GM18502 (cell line): ENCODE measurements at regions not wholly inside any gene's neighbourhood (a gene's known extent, or its start where the extent isn't known, plus 50 kb on each side); places are given as distances from the start of the nearest gene placed in this dataset.

Experiments used
- ATAC-seq: cut with Tn5 transposase; IDR thresholded peaks from one replicate; pipeline ENCODE4 v1.9.1; 2021; ENCODE audit warnings: mild to moderate bottlenecking; ENCODE audit not compliant: unreplicated experiment, poor library complexity

DNA sequence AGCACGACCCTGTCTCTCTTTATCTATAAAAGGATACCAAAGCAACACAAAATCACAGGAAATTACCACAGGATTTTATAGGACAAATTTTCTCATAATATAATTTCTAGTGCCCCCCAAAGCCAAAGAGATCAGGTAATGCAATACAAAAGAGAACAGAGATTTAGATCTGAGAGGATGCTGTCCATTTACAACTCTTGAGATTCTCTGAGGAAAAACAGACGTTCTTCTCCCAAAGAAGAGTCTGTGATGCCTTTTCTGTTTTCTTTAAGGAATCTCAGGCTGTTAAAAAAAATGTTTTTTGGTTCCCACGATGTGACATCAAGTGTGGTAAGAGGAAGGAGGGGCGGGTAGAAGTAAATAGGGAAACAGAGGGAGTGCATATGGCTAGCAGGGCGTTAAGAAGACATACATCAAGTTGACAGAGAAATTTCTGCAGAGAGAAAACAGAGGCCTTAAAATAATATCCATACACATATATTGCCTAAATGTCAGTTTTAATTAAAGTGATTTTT lies 274.7 kb downstream of the YTHDC2 start:
- ATAC-seq, result no peak

DNA sequence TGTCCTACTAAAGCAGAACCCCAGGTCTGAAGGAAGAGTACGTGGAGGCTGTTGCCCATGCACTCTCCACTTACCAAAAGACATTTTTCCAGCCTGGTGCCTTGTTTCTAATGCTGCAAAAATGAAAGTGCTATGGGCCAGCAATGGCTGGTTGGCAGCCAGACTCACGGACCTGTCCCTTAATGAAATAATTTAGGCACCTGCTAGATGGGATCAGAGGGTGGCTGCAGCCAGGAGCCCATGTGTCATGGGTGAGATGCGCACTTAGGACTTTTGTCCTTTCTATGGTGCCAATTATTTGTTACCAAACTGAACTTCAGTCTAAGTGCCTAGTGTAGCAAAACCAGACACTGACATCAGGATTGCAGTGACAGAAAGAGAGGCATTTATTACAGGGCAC lies 276.3 kb downstream of the YTHDC2 start:
- ATAC-seq, result no peak

- no peak for ATAC-seq
Measured at GRCh38 chr5:113792806-113793205, 279.3 kb downstream of the YTHDC2 start.

DNA sequence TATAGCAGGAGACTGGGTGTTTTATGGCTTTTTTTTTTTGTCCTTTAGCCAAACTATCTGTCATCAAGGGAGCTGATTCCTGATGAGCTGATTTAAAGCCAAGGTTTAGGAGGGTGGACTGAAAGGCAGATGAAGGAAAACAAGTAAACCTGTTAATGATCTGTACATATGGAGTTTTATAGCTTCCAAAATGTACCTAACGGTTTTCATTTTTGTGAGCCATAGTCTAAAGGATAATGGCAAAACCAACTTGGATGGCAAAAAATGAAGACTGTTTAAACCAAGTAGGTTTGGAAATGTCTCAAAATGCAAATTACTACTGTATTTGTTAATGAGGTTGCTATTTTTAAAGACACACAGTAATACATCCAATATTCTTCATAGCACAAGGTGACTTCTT lies 281.5 kb downstream of the YTHDC2 start:
- no peak for ATAC-seq

DNA sequence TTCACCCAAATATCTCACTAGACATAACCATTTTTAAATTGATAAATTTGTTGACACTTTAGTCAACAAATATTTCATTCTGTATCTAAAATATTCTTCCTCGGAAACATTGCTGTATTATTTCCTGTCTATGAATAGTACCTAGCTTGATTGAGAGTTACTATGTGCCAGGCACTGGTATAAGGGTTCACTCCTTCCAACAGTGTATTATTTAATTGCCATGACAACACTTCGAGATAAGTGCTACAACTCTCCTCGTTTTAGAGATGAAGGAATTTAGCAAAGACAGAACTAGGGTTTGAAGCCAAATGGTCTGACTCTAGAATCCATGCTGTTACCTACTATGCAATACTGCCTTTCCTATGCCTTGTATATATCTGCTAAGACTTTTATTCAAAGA lies 287.2 kb downstream of the YTHDC2 start:
- ATAC-seq, result no peak

GRCh38 chr5:113804264-113804663 lies 290.8 kb downstream of the YTHDC2 start:
- no peak for ATAC-seq

- ATAC-seq, result no peak
Measured at GRCh38 chr5:113804943-113805342, 291.4 kb downstream of the YTHDC2 start.

DNA sequence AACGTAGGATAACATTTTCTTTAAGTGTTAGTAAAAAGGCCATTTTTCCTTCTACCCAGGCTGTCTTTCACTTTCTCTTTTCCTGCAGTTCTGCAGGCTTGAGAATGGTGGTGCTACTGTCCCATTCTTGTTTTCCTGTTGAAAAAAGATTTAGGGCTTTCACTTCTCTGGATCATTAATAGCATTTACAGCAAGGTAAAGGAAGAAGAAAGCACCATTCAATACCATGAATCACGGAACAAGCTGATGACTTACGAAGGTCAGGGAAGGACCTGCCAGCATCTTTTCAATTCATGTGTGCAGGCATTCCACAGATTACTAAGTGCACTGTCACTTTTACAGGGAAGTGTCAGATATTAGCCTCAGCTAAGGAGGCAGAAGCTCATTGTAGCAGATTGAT lies 292.8 kb downstream of the YTHDC2 start:
- ATAC-seq, result no peak

- no peak for ATAC-seq
Measured at GRCh38 chr5:113806904-113807303, 293.4 kb downstream of the YTHDC2 start.

- no peak for ATAC-seq
Measured at GRCh38 chr5:113807427-113807991, 294.0 kb downstream of the YTHDC2 start.

- no peak for ATAC-seq
Measured at GRCh38 chr5:113808956-113809355, 295.5 kb downstream of the YTHDC2 start.

- no peak for ATAC-seq
Measured at GRCh38 chr5:113809626-113810025, 296.1 kb downstream of the YTHDC2 start.

DNA sequence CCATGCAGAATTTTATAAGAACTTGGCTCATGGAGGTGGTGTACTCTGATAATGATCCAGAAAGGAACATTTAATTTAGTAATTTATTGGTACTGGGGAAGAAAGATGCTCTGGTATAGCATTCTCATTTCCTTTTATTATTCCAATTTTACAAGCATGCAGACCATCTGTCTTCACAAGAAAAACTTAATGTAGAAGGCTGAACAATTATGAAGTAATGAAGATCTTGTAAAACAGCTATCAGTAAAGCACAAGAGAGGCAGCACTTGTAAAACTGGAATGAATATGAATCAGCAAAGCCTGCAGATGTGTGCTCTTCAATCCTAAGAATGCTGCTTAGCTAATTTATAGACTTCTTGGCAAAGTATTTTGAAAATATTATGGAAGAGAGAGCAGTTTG lies 300.0 kb downstream of the YTHDC2 start:
- ATAC-seq, result no peak

- ATAC-seq, result no peak
Measured at GRCh38 chr5:113817683-113818082, 304.2 kb downstream of the YTHDC2 start.

- ATAC-seq, result no peak
Measured at GRCh38 chr5:113823696-113824095, 310.2 kb downstream of the YTHDC2 start.

GRCh38 chr5:113824307-113824706 lies 310.8 kb downstream of the YTHDC2 start:
- ATAC-seq, result no peak

DNA sequence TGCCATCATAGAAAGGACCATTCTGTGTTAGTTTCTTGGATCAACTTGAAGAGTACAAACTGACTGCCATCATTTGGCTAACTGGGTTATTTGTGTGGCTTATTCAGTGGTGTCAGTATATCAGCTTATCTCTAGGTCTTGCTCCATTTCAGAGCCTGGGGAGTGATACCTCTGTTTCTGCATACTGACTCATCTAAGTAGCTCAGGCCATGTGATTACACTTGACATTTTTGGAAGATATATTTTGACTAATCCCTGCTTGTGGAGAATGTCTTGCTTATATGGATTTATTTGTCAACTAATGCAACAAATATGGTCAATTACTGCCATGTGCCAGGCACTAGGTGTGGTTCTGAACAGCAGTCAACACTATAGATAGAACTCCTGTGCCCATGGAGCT lies 311.7 kb downstream of the YTHDC2 start:
- no peak for ATAC-seq

DNA sequence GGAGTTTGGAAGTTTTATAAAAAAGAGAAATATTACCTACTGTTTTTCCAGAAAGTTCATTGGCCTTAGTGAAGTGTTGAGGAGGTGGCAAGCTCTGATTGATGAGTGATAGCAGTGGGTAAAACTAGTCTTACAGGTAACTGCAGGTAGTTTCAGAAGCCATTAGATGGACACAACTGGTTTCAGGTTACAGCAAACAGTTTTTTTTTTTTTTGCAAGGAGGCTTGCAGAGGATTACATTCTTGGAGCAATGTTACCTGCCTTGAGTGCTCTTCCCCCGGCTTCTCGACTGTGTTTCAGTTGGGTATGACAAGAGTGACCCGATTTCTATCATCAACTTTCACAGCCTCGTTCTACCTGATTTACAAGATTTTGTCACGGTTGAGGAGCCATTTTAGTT lies 333.4 kb downstream of the YTHDC2 start:
- ATAC-seq, result no peak

- no peak for ATAC-seq
Measured at GRCh38 chr5:113864437-113864836, 350.9 kb downstream of the YTHDC2 start.

DNA sequence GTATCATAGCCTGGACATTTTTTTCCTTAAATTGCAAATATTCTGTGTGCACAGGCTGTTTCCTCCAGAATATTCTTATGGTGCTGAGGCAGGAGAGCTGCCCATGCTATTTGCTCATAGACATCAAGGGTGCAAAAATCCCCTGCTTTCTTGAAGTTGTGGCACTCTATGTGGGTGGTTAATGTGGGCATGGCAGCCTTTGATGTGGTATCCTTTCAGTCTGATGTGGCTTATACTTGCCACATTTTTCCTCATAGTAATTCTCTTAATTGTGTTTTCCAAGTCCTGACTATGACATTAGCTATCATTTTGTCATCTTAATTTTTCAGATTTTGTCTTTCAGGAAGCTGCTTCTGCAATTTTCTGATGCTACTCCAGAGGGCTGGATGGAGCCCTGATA lies 353.3 kb downstream of the YTHDC2 start:
- ATAC-seq, result no peak

DNA sequence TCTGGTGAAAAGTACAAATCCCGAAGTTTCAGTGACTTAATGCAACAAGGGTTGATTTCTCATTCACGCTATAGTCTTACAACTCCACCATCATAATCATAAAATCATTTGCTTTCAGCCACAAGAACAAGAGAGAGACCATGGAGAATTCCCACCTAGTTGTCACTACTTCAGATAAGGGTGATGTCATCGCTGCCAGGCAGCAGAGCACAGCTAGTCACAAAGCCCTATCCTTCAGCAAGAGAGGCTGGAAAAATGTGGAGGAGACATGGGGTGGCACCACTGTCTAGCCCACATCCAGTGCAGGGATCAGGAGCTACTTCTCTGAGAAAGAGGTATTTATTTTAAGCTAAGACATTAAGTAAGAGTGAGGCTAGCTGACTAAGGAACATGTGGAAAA lies 356.1 kb downstream of the YTHDC2 start:
- ATAC-seq, result no peak

DNA sequence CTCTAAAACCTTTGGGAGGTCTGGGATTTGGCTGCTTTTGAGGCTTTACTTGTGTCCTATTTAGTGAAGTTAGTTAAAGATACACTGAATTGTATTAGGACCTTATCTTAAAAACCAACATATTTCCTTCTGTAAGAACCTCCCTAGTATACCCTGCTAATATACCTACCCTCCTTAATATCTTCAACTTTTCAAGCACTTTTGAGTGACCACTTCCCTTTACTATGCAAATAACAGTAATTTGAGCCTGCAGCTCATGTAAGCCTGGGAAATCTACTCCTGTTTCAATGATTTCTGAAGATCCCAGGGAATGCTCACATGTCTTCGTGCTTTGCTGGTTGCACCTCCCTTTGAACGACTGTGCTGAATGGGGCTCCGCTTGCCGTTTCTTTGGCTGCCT lies 358.5 kb downstream of the YTHDC2 start:
- ATAC-seq, result no peak

DNA sequence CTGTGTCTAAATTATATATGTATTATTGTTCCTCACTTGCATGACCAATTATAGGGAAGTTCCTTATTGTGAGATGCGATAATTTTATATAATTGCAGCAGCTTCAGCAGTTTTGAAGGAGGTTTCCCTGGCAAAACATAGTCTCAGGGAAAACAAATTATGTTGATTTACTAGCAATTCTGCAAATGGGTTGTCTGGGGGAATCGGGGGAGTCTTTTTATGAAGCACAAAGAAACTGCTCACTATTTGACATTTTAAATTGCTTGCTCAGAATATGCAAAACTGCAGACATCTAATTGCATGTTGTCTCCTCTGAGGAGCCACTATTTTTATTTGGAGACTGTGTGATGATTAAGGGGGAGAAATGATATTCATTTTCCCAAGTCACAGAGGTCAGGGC lies 361.6 kb downstream of the YTHDC2 start:
- no peak for ATAC-seq
